NCI-H82 (cell line): ENCODE measurements at regions not wholly inside any gene's neighbourhood (a gene's known extent, or its start where the extent isn't known, plus 50 kb on each side); places are given as distances from the start of the nearest gene placed in this dataset.
"Not testable (repeated sequence)": the region's sequence is repeated elsewhere in the genome, so short reads cannot be mapped to it uniquely, and the experiment has no call there.

Experiments used
- DNase-seq: peaks from one replicate; lab custom pipeline; 2025; lab: John Stamatoyannopoulos, UW

DNA sequence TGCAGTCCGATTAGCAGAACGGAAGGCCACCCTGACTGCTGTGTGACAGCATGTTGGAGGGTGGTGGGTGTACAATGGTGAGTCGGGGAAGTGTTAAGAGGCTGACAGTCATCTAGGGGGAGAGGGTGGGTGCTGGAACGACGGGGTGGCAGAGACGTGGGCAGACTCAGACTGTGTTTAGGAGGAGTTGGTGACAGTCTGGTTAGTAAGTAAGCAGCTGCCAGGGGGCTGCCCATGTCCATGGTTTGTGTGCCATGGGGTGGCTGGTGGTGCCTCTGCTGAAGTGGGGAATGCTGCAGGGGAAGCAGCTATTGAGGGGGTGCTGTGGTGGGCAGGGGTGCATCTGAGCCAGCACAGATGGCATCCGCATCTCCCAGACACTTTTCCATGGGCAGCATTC is 51.3 kb upstream of the BOD1 start:
- DNase-seq: no peak

- no peak for DNase-seq
Measured at GRCh38 chr5:173668245-173668800, 51.9 kb upstream of the BOD1 start.

GRCh38 chr5:173668910-173669309 is 52.5 kb upstream of the BOD1 start:
- DNase-seq: no peak

DNA sequence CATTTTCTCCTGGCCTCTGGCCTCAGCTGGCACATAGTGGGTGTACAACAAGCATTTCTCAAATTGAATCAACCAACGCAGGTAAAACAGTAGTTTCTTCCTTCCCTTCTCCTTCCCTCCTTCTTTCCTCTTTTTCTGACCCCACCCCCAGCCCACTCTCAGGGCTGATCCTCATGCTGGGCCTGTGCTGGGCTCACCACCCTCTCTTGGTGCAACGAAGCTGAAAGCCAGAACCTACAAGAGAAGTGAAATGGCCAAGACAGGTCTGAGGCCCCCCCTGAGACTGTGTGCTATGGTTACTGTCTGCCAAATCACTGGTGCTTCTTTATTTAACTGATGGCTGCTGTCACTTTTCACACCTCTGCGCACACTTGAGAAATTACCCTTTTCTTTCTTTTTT is 53.0 kb upstream of the BOD1 start:
- DNase-seq: no peak

DNA sequence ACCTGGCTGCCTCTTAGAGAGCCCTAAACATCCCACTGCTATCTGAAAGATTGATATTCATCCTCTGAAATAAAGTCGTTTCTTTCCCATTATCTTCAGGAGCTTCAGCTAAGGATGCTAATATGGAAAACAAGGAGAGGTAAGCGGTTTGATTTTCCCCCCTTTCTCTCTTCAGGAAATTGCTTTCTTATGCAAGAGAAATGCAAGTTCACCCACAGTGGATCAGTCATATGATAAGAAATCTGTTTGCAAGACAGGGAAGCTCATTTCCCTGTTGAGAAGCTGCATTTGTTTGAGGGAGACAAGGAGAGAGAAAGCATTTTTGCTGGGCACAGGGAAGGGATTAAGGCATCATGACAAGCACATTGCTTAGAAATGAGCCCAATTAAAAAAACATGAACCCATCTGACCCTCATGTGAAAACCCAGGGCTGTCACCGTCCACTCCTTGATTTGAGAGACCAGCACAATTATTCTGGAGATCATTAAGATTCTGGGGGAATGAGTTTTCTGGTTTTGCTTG is 53.7 kb upstream of the BOD1 start:
- DNase-seq: no peak

DNA sequence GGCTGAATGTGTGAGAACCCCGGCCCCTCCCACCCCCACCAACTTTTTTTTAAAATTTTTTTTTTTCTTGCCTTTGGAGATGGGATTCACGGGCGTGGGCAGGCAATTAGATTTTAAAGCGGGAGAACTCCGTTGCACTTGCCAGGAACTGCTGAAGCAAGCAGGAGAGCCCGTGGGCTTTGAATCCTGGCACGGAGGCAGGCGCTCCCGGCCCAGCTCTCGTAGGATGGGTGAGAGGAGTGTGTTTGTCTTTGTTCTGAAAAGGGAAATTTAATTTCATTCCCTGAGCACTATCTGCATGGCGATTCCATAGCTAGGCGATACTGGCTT is 54.3 kb upstream of the BOD1 start:
- DNase-seq: no peak

DNA sequence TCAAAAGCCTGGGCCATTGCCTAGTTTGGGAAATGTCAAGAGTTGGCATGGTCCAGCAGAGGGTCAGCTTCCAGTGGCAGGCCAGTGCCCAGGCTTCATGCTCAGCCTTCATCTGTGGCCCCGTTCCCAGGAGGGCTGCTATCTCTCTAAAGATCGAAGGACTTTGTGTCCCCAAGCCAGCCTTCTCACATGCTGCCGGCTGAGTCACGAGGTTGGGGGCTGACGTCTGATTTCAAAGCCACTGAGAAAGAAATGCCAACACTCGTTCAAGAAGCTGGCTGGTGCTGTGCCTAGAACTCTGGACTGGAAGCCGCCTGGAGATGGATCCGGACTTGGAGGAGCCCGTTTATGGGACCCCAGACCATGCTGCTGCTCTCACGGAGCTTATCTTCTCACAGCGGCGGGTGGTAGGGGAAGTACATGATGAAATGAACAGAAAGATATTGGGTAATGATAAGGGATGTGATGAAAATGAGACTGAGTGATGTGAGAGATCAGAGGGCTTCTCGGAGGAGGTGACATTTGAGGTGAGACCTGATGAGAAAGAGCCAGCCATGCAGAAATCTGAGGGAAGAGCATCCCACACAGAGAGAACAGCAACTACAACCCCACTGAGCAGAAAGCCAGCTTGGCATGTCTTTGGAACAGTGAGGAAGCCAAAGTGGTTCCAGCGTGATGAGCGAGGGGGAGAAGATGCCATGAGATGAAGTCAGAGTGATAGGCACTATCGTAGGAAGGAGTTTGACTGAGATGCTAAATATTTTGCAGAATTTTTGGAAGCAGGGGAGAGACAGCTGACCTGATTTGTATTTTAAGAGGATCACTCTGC is 54.9 kb upstream of the BOD1 start:
- no peak for DNase-seq

- DNase-seq: no peak
Measured at GRCh38 chr5:173672166-173672565, 55.7 kb upstream of the BOD1 start.

DNA sequence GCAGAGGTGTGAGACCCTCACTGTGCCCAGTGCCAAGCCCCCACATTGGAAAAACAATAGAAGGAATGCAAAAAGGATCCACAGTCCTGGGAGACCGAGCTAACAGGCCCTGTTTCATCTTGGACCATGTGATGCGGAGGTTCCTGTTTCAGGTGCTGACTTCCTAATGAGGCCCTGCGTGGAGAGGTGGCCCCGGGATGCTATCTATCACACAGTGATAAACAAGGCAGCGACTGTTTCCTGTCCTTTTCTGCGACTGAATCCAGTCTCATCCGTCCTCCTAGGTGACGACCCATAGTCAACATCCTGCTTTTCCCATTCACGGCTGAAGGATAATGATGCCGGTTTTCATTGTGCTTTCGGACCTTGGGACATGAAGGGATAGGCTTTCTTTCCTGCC is 56.4 kb upstream of the BOD1 start:
- no peak for DNase-seq

- no peak for DNase-seq
Measured at GRCh38 chr5:173673295-173674101, 57.0 kb upstream of the BOD1 start.

DNA sequence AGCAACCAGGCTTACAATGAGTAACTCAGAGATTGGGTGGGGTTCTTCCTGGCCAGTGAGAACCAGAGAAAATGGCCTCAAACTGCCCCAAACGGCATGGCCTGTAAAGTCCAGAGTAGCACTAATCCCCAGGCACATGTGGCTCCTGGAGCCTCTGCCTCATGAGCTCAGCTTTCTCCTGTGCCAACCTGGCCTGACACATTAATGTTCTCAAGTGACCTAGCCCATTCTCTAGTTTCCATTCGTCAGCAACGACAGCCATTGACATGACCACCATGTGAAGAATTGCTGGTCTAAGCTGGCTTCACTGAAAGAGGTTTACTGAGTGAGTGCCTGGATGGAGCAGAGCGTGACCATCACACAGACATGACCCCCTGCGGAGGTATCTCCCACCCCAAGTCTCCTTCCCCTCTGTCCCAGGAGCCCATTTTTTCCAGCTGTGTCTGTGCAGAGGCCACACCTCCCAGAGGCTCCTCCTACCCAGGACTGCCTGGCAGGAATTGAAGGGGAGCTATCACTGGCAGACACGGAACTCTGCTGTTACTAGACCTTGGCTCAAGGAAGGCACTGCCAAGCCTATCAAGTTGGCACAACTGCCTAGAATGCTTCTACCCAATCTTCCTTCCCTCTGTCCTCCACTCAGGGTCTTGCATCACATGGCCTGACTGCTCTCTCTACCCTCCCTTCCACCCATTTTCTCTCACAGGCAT is 59.0 kb upstream of the BOD1 start:
- DNase-seq: no peak

DNA sequence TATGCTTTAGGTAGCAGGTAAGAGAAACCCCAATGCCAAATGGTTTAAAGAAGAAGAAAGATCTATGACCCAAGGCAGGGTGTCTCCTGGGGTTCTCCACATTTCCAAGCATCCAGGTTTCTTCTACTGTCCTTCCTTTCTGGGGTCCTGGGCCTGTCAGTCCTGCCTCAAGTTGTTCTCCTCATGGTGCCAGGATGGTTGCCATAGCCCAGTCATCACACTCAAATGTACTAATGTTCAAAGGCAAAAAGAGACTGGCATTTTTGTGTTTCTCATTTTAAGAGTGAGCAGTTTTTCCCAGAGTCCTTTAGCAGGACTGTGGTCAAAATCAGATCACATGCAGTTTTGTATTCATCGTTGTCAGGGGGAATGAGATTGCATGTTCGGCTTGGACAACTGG is 59.9 kb upstream of the BOD1 start:
- no peak for DNase-seq

DNA sequence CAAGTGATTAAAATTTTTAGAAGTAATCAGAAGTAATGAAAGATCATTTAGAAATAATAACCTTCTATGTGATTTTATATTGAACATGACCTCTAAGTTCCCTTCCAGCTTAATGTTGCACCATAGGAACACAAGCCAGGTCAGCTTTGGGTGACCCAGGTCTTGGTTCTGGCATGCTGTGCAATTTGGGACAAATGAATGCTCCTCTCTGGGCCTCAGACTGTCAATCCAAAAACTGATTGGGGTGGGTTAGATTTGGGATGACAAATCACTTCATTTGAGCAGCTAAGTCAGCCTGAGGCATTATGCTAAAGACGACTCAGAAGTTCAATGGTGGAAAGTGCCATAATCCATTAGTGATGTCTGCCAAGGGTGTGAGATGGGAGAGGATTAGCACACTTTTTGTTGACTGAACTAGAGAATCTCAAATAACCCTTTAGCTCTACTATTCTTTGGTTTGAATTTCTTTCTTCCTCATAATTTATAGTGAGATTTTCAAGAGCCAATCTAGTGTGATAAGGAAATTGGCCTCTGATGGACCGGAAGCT is 60.7 kb upstream of the BOD1 start:
- DNase-seq: no peak

- DNase-seq: no peak
Measured at GRCh38 chr5:173679909-173680630, 63.6 kb upstream of the BOD1 start.

- DNase-seq: no peak
Measured at GRCh38 chr5:173680660-173681242, 64.3 kb upstream of the BOD1 start.

GRCh38 chr5:173682313-173682712 is 65.9 kb upstream of the BOD1 start:
- DNase-seq: no peak

GRCh38 chr5:173684535-173684934 is 68.1 kb upstream of the BOD1 start:
- not testable (repeated sequence) for DNase-seq

DNA sequence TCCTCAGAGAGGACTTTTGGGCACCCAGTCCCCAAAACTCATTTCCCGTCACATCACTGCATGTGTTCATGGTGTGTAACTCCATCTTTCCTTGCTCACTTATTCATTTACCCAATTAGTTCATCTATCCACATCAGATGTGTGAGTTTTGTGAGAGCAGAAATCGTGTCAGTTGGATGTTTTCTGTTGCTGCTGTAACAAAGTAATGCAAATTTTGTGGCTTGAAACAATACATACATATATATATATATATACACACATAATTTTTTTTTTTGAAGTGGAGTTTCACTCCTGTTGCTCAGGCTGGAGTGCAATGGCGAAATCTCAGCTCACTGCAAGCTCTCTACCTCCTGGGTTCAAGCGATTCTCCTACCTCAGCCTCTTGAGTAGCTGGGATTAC is 70.5 kb upstream of the BOD1 start:
- no peak for DNase-seq

GRCh38 chr5:173688703-173689102 is 72.3 kb upstream of the BOD1 start:
- DNase-seq: no peak

- DNase-seq: no peak
Measured at GRCh38 chr5:173689171-173689736, 72.8 kb upstream of the BOD1 start.
